ENCODE measurements at regions not wholly inside any gene's neighbourhood (a gene's known extent, or its start where the extent isn't known, plus 50 kb on each side); places are given as distances from the start of the nearest gene placed in this dataset.
"Not testable (repeated sequence)": the region's sequence is repeated elsewhere in the genome, so short reads cannot be mapped to it uniquely, and the experiment has no call there.

- Histone ChIP-seq H3K27me3 (no peaks in the 10 kb centered on the region), H3K36me3 (no peaks in the 10 kb centered on the region), H3K4me3 (no peak overlapping the region), H3K4me1 (no peaks in the 10 kb centered on the region), H3K9me3 (no peaks in the 10 kb centered on the region), H3K27ac (no peak overlapping the region)
- DNase-seq (ENCODE audit: extremely low spot score in 2 of 2), result no peak
- TF ChIP-seq CTCF (IDR thresholded peaks at IDR 0.05), result no peak
- TF ChIP-seq POLR2A (IDR thresholded peaks at IDR 0.05), result no peak
- no peak for TF ChIP-seq POLR2AphosphoS5 (IDR thresholded peaks at IDR 0.05; ENCODE audit: insufficient read depth in 1 of 2, low read depth in 1 of 2)
- intact Hi-C loops (cut with DNase I), result no loop called here
Measured at GRCh38 chrX:80550722-80551121, 130.5 kb downstream of the TENT5D start.

- no peak overlapping the region for H3K4me3 ChIP-seq
- DNase-seq (ENCODE audit: extremely low spot score in 2 of 2), result no peak
- H3K4me1 ChIP-seq, result no peaks in the 10 kb centered on the region
- no peaks in the 10 kb centered on the region for H3K27me3 ChIP-seq
- TF ChIP-seq POLR2A (IDR thresholded peaks at IDR 0.05) (no peak), POLR2AphosphoS5 (IDR thresholded peaks at IDR 0.05; ENCODE audit: insufficient read depth in 1 of 2, low read depth in 1 of 2) (no peak), CTCF (IDR thresholded peaks at IDR 0.05) (no peak)
- H3K9me3 ChIP-seq, result no peaks in the 10 kb centered on the region
- no peaks in the 10 kb centered on the region for H3K36me3 ChIP-seq
- no peak overlapping the region for H3K27ac ChIP-seq
- intact Hi-C loops (cut with DNase I), result no loop called here
Measured at GRCh38 chrX:80556148-80556547, 135.9 kb downstream of the TENT5D start.

- no peaks in the 10 kb centered on the region for H3K4me1 ChIP-seq
- no peaks in the 10 kb centered on the region for H3K36me3 ChIP-seq
- H3K27me3 ChIP-seq, result no peaks in the 10 kb centered on the region
- H3K9me3 ChIP-seq, result no peaks in the 10 kb centered on the region
- DNase-seq (ENCODE audit: extremely low spot score in 2 of 2), result peak in 1 of 2 donors; percentile 74
- H3K4me3 ChIP-seq, result no peak overlapping the region
- no peak for TF ChIP-seq CTCF (IDR thresholded peaks at IDR 0.05)
- no peak for TF ChIP-seq POLR2AphosphoS5 (IDR thresholded peaks at IDR 0.05; ENCODE audit: insufficient read depth in 1 of 2, low read depth in 1 of 2)
- TF ChIP-seq POLR2A (IDR thresholded peaks at IDR 0.05), result no peak
- no peak overlapping the region for H3K27ac ChIP-seq
- intact Hi-C loops (cut with DNase I), result no loop called here
Measured at GRCh38 chrX:80572636-80573035, 152.4 kb downstream of the TENT5D start.

- Histone ChIP-seq H3K4me1 (no peaks in the 10 kb centered on the region), H3K4me3 (no peak overlapping the region), H3K27ac (no peak overlapping the region), H3K9me3 (no peaks in the 10 kb centered on the region), H3K27me3 (no peaks in the 10 kb centered on the region), H3K36me3 (no peaks in the 10 kb centered on the region)
- intact Hi-C loops (cut with DNase I), result no loop called here
- TF ChIP-seq CTCF (IDR thresholded peaks at IDR 0.05), result no peak
- no peak for TF ChIP-seq POLR2A (IDR thresholded peaks at IDR 0.05)
- TF ChIP-seq POLR2AphosphoS5 (IDR thresholded peaks at IDR 0.05; ENCODE audit: insufficient read depth in 1 of 2, low read depth in 1 of 2), result no peak
- peak in 1 of 2 donors; percentile 74 for DNase-seq (ENCODE audit: extremely low spot score in 2 of 2)
Measured at GRCh38 chrX:80573275-80573674, 153.0 kb downstream of the TENT5D start.

- DNase-seq (ENCODE audit: extremely low spot score in 2 of 2), result peak in 1 of 2 donors; percentile 74
- H3K9me3 ChIP-seq; H3K27me3 ChIP-seq; H3K36me3 ChIP-seq; H3K4me1 ChIP-seq; intact Hi-C loops (cut with DNase I); H3K4me3 ChIP-seq; H3K27ac ChIP-seq: not testable (repeated sequence)
Measured at GRCh38 chrX:80574486-80575086, 154.3 kb downstream of the TENT5D start.
